Upper lobe of left lung (tissue), 6 donors: ENCODE measurements at regions not wholly inside any gene's neighbourhood (a gene's known extent, or its start where the extent isn't known, plus 50 kb on each side); places are given as distances from the start of the nearest gene placed in this dataset.

Experiments
- ATAC-seq, 2 donors: fragments of 200-7000 bp; cut with Tn5 transposase; one replicate each; pipeline ENCODE4 v1.9.1; 2022; ENCODE audit warnings: mild to moderate bottlenecking in 2 of 2, moderate library complexity in 2 of 2; ENCODE audit not compliant: low FRiP score in 2 of 2
- DNase-seq, 2 donors: peaks; one replicate each; pipeline ENCODE4 v3.0.0-alpha.2; 2019 to 2020
- H3K27ac ChIP-seq, 4 donors: fragments of 200-600 bp; sonication (generic); one replicate each; pipeline ENCODE4 v1.5.1; 2016 to 2019
- H3K27me3 ChIP-seq, 4 donors: fragments of 200-600 bp; sonication (generic); one replicate each; pipeline ENCODE4 v1.5.1; 2017 to 2019
- H3K36me3 ChIP-seq, 4 donors: fragments of 200-600 bp; sonication (generic); one replicate each; pipeline ENCODE4 v1.5.1; 2016 to 2019
- H3K4me1 ChIP-seq, 4 donors: fragments of 200-600 bp; sonication (generic); one replicate each; pipeline ENCODE4 v1.5.1; 2018 to 2019
- H3K4me3 ChIP-seq, 4 donors: fragments of 200-600 bp; sonication (generic); one replicate each; pipeline ENCODE4 v1.5.1; 2017 to 2019; ENCODE audit warnings: mild to moderate bottlenecking in 2 of 4, moderate library complexity in 1 of 4
- H3K9me3 ChIP-seq, 4 donors: fragments of 200-600 bp; sonication (generic); one replicate each; pipeline ENCODE4 v1.5.1; 2018 to 2019
- CTCF ChIP-seq, 6 experiments: fragments of 450-650 bp in 4 of 6; fragments of 200-600 bp in 2 of 6; sonication (generic) in 2 of 6; IDR thresholded peaks; one replicate each; pipeline ENCODE4 v1.5.1; 2016 to 2019; ENCODE audit warnings: antibody characterized with exemption in 6 of 6
- EP300 ChIP-seq, 4 donors: sonication (generic); formaldehyde crosslinking; IDR thresholded peaks; one replicate each; pipeline ENCODE4 v1.5.1; 2017; ENCODE audit warnings: antibody characterized with exemption in 4 of 4, control low read depth in 2 of 4
- POLR2A ChIP-seq, 4 donors: fragments of 450-650 bp; IDR thresholded peaks; one replicate each; pipeline ENCODE4 v1.5.1; 2016 to 2017; ENCODE audit warnings: antibody characterized with exemption in 4 of 4, mild to moderate bottlenecking in 2 of 4
- POLR2AphosphoS5 ChIP-seq, 2 donors: sonication (generic); formaldehyde crosslinking; IDR thresholded peaks; one replicate each; pipeline ENCODE4 v1.5.1; 2017; ENCODE audit warnings: antibody characterized with exemption in 2 of 2
- WGBS, 2 donors: methylation state at CpG; one replicate each; pipeline ENCODE4 v1.1.5; 2017 to 2018; 5-methylcytosine and 5-hydroxymethylcytosine counted together
- donor health status: DM: no; HTN: no; CAD: no; lungs with moderate emphysema.
- donor health status: DM: no; HTN: yes; CAD: no; lungs with severe emphysema.

- no peak for TF ChIP-seq POLR2A (IDR thresholded peaks at IDR 0.05)
- TF ChIP-seq CTCF (IDR thresholded peaks at IDR 0.05): no peak
- no peak for TF ChIP-seq POLR2AphosphoS5 (IDR thresholded peaks at IDR 0.05)
- no peak for TF ChIP-seq EP300 (IDR thresholded peaks at IDR 0.05)
- no peak for ATAC-seq
Measured at GRCh38 chr5:97735209-97735608, 552.2 kb upstream of the RIOK2 start.

GRCh38 chr5:97737608-97738007, 554.6 kb upstream of the RIOK2 start:
- H3K4me1 ChIP-seq: no peaks in the 10 kb centered on the region
- no peak for TF ChIP-seq CTCF (IDR thresholded peaks at IDR 0.05)
- no peak for TF ChIP-seq POLR2A (IDR thresholded peaks at IDR 0.05)
- TF ChIP-seq EP300 (IDR thresholded peaks at IDR 0.05): no peak
- TF ChIP-seq POLR2AphosphoS5 (IDR thresholded peaks at IDR 0.05): no peak
- 82 to 87% methylated on average over 5 to 6 of the region's 6 CpGs for WGBS, 2 donors
- H3K27ac ChIP-seq: no peak overlapping the region
- no peak overlapping the region for H3K4me3 ChIP-seq
- H3K36me3 ChIP-seq: no peaks in the 10 kb centered on the region
- ATAC-seq (no peak), DNase-seq (peak in 1 of 2 donors; percentile 22)
- H3K9me3 ChIP-seq: no peaks in the 10 kb centered on the region
- no peaks in the 10 kb centered on the region for H3K27me3 ChIP-seq

More at GRCh38 chr5:97735209-97735608, 552.2 kb upstream of the RIOK2 start:
- H3K4me3 ChIP-seq: no peak overlapping the region
- 86% methylated on average over 1 to 3 of the region's 3 CpGs for WGBS, 2 donors
- no peaks in the 10 kb centered on the region for H3K9me3 ChIP-seq
- no peak for DNase-seq
- H3K27me3 ChIP-seq: no peaks in the 10 kb centered on the region
- H3K4me1 ChIP-seq: no peaks in the 10 kb centered on the region
- H3K27ac ChIP-seq: no peak overlapping the region
- no peaks in the 10 kb centered on the region for H3K36me3 ChIP-seq

- no peak overlapping the region for H3K27ac ChIP-seq
- no peak for TF ChIP-seq POLR2AphosphoS5 (IDR thresholded peaks at IDR 0.05)
- no peak for TF ChIP-seq CTCF (IDR thresholded peaks at IDR 0.05)
- TF ChIP-seq EP300 (IDR thresholded peaks at IDR 0.05): no peak
- no peak for TF ChIP-seq POLR2A (IDR thresholded peaks at IDR 0.05)
- no peaks in the 10 kb centered on the region for H3K36me3 ChIP-seq
- ATAC-seq (no peak), DNase-seq (no peak)
- WGBS, 2 donors: 82 to 83% methylated on average over 4 of the region's 4 CpGs
- H3K4me3 ChIP-seq: no peak overlapping the region
- no peaks in the 10 kb centered on the region for H3K4me1 ChIP-seq
- H3K27me3 ChIP-seq: no peaks in the 10 kb centered on the region
- H3K9me3 ChIP-seq: no peaks in the 10 kb centered on the region
Measured at GRCh38 chr5:97745817-97746216, 562.8 kb upstream of the RIOK2 start.

- ATAC-seq (no peak), DNase-seq (no peak)
- TF ChIP-seq CTCF (IDR thresholded peaks at IDR 0.05) (no peak), POLR2AphosphoS5 (IDR thresholded peaks at IDR 0.05) (no peak), EP300 (IDR thresholded peaks at IDR 0.05) (no peak), POLR2A (IDR thresholded peaks at IDR 0.05) (no peak)
- no peaks in the 10 kb centered on the region for H3K9me3 ChIP-seq
- no peak overlapping the region for H3K4me3 ChIP-seq
- H3K4me1 ChIP-seq: no peaks in the 10 kb centered on the region
- no peaks in the 10 kb centered on the region for H3K36me3 ChIP-seq
- no peaks in the 10 kb centered on the region for H3K27me3 ChIP-seq
- 69 to 83% methylated on average over 2 of the region's 2 CpGs for WGBS, 2 donors
- H3K27ac ChIP-seq: no peak overlapping the region
Measured at GRCh38 chr5:97750576-97750975, 567.5 kb upstream of the RIOK2 start.

- no peaks in the 10 kb centered on the region for H3K27me3 ChIP-seq
- ATAC-seq (no peak), DNase-seq (no peak)
- H3K4me3 ChIP-seq: no peak overlapping the region
- no peaks in the 10 kb centered on the region for H3K9me3 ChIP-seq
- H3K36me3 ChIP-seq: no peaks in the 10 kb centered on the region
- no peaks in the 10 kb centered on the region for H3K4me1 ChIP-seq
- TF ChIP-seq POLR2AphosphoS5 (IDR thresholded peaks at IDR 0.05): no peak
- no peak for TF ChIP-seq CTCF (IDR thresholded peaks at IDR 0.05)
- TF ChIP-seq EP300 (IDR thresholded peaks at IDR 0.05): no peak
- TF ChIP-seq POLR2A (IDR thresholded peaks at IDR 0.05): no peak
- 45 to 71% methylated on average over 1 of the region's 1 CpG for WGBS, 2 donors
- H3K27ac ChIP-seq: no peak overlapping the region
Measured at GRCh38 chr5:97751540-97751939, 568.5 kb upstream of the RIOK2 start.
